ENCODE measurements at regions not wholly inside any gene's neighbourhood (a gene's known extent, or its start where the extent isn't known, plus 50 kb on each side); places are given as distances from the start of the nearest gene placed in this dataset.

- Histone ChIP-seq H3K9me3 (ENCODE audit: control insufficient read depth in 3 of 3, low read length in 3 of 3) (no peaks in the 10 kb centered on the region), H3K27ac (ENCODE audit: low read depth, low read length) (no peak overlapping the region), H3K4me3 (ENCODE audit: low read length in 3 of 3) (no peak overlapping the region), H3K9ac (ENCODE audit: low read depth in 1 of 3, low read length in 3 of 3) (no peak overlapping the region), H3K36me3 (ENCODE audit: control insufficient read depth in 3 of 3, insufficient read depth in 3 of 3, low read length in 3 of 3) (no peaks in the 10 kb centered on the region), H3K4me1 (ENCODE audit: control insufficient read depth in 3 of 3, insufficient read depth in 3 of 3, low read length in 3 of 3) (no peaks in the 10 kb centered on the region), H3K27me3 (ENCODE audit: control insufficient read depth in 3 of 3, insufficient read depth in 3 of 3, low read length in 3 of 3) (no peaks in the 10 kb centered on the region)
These were observed 1126.2 kb upstream of the CDH9 start for GRCh38 chr5:28164568-28164967.

DNA sequence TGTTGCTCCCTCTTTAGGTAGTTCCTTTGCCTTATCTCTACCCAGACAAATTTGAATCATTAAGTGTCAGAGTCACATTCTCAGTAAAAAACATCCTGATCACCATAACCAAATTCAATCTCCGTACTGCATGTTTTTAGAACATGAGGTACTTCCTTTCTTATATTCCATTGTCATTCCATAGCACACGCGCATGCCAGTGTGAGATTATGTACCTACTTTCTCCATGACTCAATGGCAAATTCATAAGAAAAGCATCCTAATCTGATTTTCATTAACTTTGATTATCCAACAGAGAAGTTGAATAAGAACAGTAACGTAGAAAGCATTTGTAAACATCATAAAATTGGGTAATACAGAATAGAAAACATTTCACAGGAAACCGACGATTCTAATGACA is 1118.6 kb upstream of the CDH9 start:
- no peaks in the 10 kb centered on the region for H3K9me3 ChIP-seq (ENCODE audit: control insufficient read depth in 3 of 3, low read length in 3 of 3)
- no peak overlapping the region for H3K27ac ChIP-seq (ENCODE audit: low read depth, low read length)
- no peak overlapping the region for H3K9ac ChIP-seq (ENCODE audit: low read depth in 1 of 3, low read length in 3 of 3)
- no peaks in the 10 kb centered on the region for H3K4me1 ChIP-seq (ENCODE audit: control insufficient read depth in 3 of 3, insufficient read depth in 3 of 3, low read length in 3 of 3)
- no peak overlapping the region for H3K4me3 ChIP-seq (ENCODE audit: low read length in 3 of 3)
- no peaks in the 10 kb centered on the region for H3K36me3 ChIP-seq (ENCODE audit: control insufficient read depth in 3 of 3, insufficient read depth in 3 of 3, low read length in 3 of 3)
- no peaks in the 10 kb centered on the region for H3K27me3 ChIP-seq (ENCODE audit: control insufficient read depth in 3 of 3, insufficient read depth in 3 of 3, low read length in 3 of 3)

GRCh38 chr5:28143519-28143918 is 1105.1 kb upstream of the CDH9 start:
- Histone ChIP-seq H3K27me3 (ENCODE audit: control insufficient read depth in 3 of 3, insufficient read depth in 3 of 3, low read length in 3 of 3) (no peaks in the 10 kb centered on the region), H3K27ac (ENCODE audit: low read depth, low read length) (no peak overlapping the region), H3K9me3 (ENCODE audit: control insufficient read depth in 3 of 3, low read length in 3 of 3) (no peaks in the 10 kb centered on the region), H3K36me3 (ENCODE audit: control insufficient read depth in 3 of 3, insufficient read depth in 3 of 3, low read length in 3 of 3) (no peaks in the 10 kb centered on the region), H3K4me3 (ENCODE audit: low read length in 3 of 3) (no peak overlapping the region), H3K9ac (ENCODE audit: low read depth in 1 of 3, low read length in 3 of 3) (no peak overlapping the region), H3K4me1 (ENCODE audit: control insufficient read depth in 3 of 3, insufficient read depth in 3 of 3, low read length in 3 of 3) (no peaks in the 10 kb centered on the region)

DNA sequence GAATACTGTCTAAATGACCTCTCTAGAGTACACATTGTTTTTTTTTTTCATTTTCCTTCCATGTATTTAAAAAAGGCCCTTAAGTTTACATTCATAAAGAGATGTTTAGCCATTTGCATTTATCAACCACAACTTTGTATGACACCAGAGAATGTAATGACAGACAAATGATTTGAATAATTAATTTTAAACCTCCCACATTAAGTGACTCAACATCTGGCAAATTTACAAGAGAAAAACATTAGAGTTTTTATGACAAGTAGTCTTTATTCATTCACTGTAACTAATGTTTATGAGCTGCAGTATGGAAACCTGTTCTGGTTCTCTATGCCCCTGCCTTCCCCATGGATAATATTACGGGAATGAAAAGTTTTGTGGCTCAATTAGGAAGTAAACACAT is 1093.8 kb upstream of the CDH9 start:
- H3K9ac ChIP-seq (ENCODE audit: low read depth in 1 of 3, low read length in 3 of 3), result no peak overlapping the region
- no peaks in the 10 kb centered on the region for H3K4me1 ChIP-seq (ENCODE audit: control insufficient read depth in 3 of 3, insufficient read depth in 3 of 3, low read length in 3 of 3)
- no peaks in the 10 kb centered on the region for H3K27me3 ChIP-seq (ENCODE audit: control insufficient read depth in 3 of 3, insufficient read depth in 3 of 3, low read length in 3 of 3)
- no peak overlapping the region for H3K4me3 ChIP-seq (ENCODE audit: low read length in 3 of 3)
- no peaks in the 10 kb centered on the region for H3K36me3 ChIP-seq (ENCODE audit: control insufficient read depth in 3 of 3, insufficient read depth in 3 of 3, low read length in 3 of 3)
- no peaks in the 10 kb centered on the region for H3K9me3 ChIP-seq (ENCODE audit: control insufficient read depth in 3 of 3, low read length in 3 of 3)
- H3K27ac ChIP-seq (ENCODE audit: low read depth, low read length), result no peak overlapping the region

- H3K9me3 ChIP-seq (ENCODE audit: control insufficient read depth in 3 of 3, low read length in 3 of 3), result no peaks in the 10 kb centered on the region
These were observed 1079.3 kb upstream of the CDH9 start for GRCh38 chr5:28117691-28118090.

GRCh38 chr5:28117273-28117672 is 1078.9 kb upstream of the CDH9 start:
- Histone ChIP-seq H3K36me3 (ENCODE audit: control insufficient read depth in 3 of 3, insufficient read depth in 3 of 3, low read length in 3 of 3) (no peaks in the 10 kb centered on the region), H3K9ac (ENCODE audit: low read depth in 1 of 3, low read length in 3 of 3) (no peak overlapping the region), H3K9me3 (ENCODE audit: control insufficient read depth in 3 of 3, low read length in 3 of 3) (no peaks in the 10 kb centered on the region), H3K27ac (ENCODE audit: low read depth, low read length) (no peak overlapping the region), H3K4me3 (ENCODE audit: low read length in 3 of 3) (no peak overlapping the region), H3K27me3 (ENCODE audit: control insufficient read depth in 3 of 3, insufficient read depth in 3 of 3, low read length in 3 of 3) (no peaks in the 10 kb centered on the region), H3K4me1 (ENCODE audit: control insufficient read depth in 3 of 3, insufficient read depth in 3 of 3, low read length in 3 of 3) (no peaks in the 10 kb centered on the region)

More at GRCh38 chr5:28117691-28118090, 1079.3 kb upstream of the CDH9 start:
- Histone ChIP-seq H3K4me3 (ENCODE audit: low read length in 3 of 3) (no peak overlapping the region), H3K9ac (ENCODE audit: low read depth in 1 of 3, low read length in 3 of 3) (no peak overlapping the region), H3K36me3 (ENCODE audit: control insufficient read depth in 3 of 3, insufficient read depth in 3 of 3, low read length in 3 of 3) (no peaks in the 10 kb centered on the region), H3K4me1 (ENCODE audit: control insufficient read depth in 3 of 3, insufficient read depth in 3 of 3, low read length in 3 of 3) (no peaks in the 10 kb centered on the region), H3K27ac (ENCODE audit: low read depth, low read length) (no peak overlapping the region), H3K27me3 (ENCODE audit: control insufficient read depth in 3 of 3, insufficient read depth in 3 of 3, low read length in 3 of 3) (no peaks in the 10 kb centered on the region)

GRCh38 chr5:28110781-28111180 is 1072.4 kb upstream of the CDH9 start:
- no peaks in the 10 kb centered on the region for H3K36me3 ChIP-seq (ENCODE audit: control insufficient read depth in 3 of 3, insufficient read depth in 3 of 3, low read length in 3 of 3)
- H3K27ac ChIP-seq (ENCODE audit: low read depth, low read length), result no peak overlapping the region
- H3K9me3 ChIP-seq (ENCODE audit: control insufficient read depth in 3 of 3, low read length in 3 of 3), result no peaks in the 10 kb centered on the region
- no peaks in the 10 kb centered on the region for H3K27me3 ChIP-seq (ENCODE audit: control insufficient read depth in 3 of 3, insufficient read depth in 3 of 3, low read length in 3 of 3)
- no peak overlapping the region for H3K4me3 ChIP-seq (ENCODE audit: low read length in 3 of 3)
- no peaks in the 10 kb centered on the region for H3K4me1 ChIP-seq (ENCODE audit: control insufficient read depth in 3 of 3, insufficient read depth in 3 of 3, low read length in 3 of 3)
- no peak overlapping the region for H3K9ac ChIP-seq (ENCODE audit: low read depth in 1 of 3, low read length in 3 of 3)

DNA sequence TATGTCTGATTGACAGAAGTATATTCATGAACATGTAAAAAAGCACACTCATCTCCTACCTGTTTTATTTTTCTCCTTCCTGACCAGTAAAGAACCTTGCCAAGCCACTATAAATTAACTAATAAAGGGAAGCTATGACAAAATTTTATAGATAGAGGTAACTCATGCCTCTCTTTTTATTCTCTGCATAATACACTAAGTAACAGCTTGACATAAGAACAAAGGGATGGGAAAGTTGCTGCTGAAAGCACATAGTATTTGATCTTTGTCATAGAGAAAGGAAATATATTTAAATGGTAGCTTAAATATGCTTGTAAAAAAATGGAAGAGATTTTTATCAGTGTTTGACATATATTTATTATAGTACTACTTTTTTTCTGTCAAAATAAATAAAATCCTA is 1065.7 kb upstream of the CDH9 start:
- no peaks in the 10 kb centered on the region for H3K9me3 ChIP-seq (ENCODE audit: control insufficient read depth in 3 of 3, low read length in 3 of 3)
- no peaks in the 10 kb centered on the region for H3K27me3 ChIP-seq (ENCODE audit: control insufficient read depth in 3 of 3, insufficient read depth in 3 of 3, low read length in 3 of 3)
- H3K4me1 ChIP-seq (ENCODE audit: control insufficient read depth in 3 of 3, insufficient read depth in 3 of 3, low read length in 3 of 3), result no peaks in the 10 kb centered on the region
- H3K27ac ChIP-seq (ENCODE audit: low read depth, low read length), result no peak overlapping the region
- H3K36me3 ChIP-seq (ENCODE audit: control insufficient read depth in 3 of 3, insufficient read depth in 3 of 3, low read length in 3 of 3), result no peaks in the 10 kb centered on the region
- H3K4me3 ChIP-seq (ENCODE audit: low read length in 3 of 3), result no peak overlapping the region
- no peak overlapping the region for H3K9ac ChIP-seq (ENCODE audit: low read depth in 1 of 3, low read length in 3 of 3)

GRCh38 chr5:28084069-28084468 is 1045.7 kb upstream of the CDH9 start:
- Histone ChIP-seq H3K27me3 (ENCODE audit: control insufficient read depth in 3 of 3, insufficient read depth in 3 of 3, low read length in 3 of 3) (no peaks in the 10 kb centered on the region), H3K36me3 (ENCODE audit: control insufficient read depth in 3 of 3, insufficient read depth in 3 of 3, low read length in 3 of 3) (no peaks in the 10 kb centered on the region), H3K4me1 (ENCODE audit: control insufficient read depth in 3 of 3, insufficient read depth in 3 of 3, low read length in 3 of 3) (no peaks in the 10 kb centered on the region), H3K27ac (ENCODE audit: low read depth, low read length) (no peak overlapping the region), H3K9ac (ENCODE audit: low read depth in 1 of 3, low read length in 3 of 3) (no peak overlapping the region), H3K9me3 (ENCODE audit: control insufficient read depth in 3 of 3, low read length in 3 of 3) (no peaks in the 10 kb centered on the region), H3K4me3 (ENCODE audit: low read length in 3 of 3) (no peak overlapping the region)

GRCh38 chr5:28082610-28083009 is 1044.2 kb upstream of the CDH9 start:
- Histone ChIP-seq H3K9me3 (ENCODE audit: control insufficient read depth in 3 of 3, low read length in 3 of 3) (no peaks in the 10 kb centered on the region), H3K36me3 (ENCODE audit: control insufficient read depth in 3 of 3, insufficient read depth in 3 of 3, low read length in 3 of 3) (no peaks in the 10 kb centered on the region), H3K4me1 (ENCODE audit: control insufficient read depth in 3 of 3, insufficient read depth in 3 of 3, low read length in 3 of 3) (no peaks in the 10 kb centered on the region)

More at GRCh38 chr5:28082610-28083009, 1044.2 kb upstream of the CDH9 start:
- Histone ChIP-seq H3K27me3 (ENCODE audit: control insufficient read depth in 3 of 3, insufficient read depth in 3 of 3, low read length in 3 of 3) (no peaks in the 10 kb centered on the region), H3K27ac (ENCODE audit: low read depth, low read length) (no peak overlapping the region), H3K9ac (ENCODE audit: low read depth in 1 of 3, low read length in 3 of 3) (no peak overlapping the region), H3K4me3 (ENCODE audit: low read length in 3 of 3) (no peak overlapping the region)

All from skeletal muscle tissue (tissue), 3 donors.